ENCODE measurements at regions not wholly inside any gene's neighbourhood (a gene's known extent, or its start where the extent isn't known, plus 50 kb on each side); places are given as distances from the start of the nearest gene placed in this dataset.

DNA sequence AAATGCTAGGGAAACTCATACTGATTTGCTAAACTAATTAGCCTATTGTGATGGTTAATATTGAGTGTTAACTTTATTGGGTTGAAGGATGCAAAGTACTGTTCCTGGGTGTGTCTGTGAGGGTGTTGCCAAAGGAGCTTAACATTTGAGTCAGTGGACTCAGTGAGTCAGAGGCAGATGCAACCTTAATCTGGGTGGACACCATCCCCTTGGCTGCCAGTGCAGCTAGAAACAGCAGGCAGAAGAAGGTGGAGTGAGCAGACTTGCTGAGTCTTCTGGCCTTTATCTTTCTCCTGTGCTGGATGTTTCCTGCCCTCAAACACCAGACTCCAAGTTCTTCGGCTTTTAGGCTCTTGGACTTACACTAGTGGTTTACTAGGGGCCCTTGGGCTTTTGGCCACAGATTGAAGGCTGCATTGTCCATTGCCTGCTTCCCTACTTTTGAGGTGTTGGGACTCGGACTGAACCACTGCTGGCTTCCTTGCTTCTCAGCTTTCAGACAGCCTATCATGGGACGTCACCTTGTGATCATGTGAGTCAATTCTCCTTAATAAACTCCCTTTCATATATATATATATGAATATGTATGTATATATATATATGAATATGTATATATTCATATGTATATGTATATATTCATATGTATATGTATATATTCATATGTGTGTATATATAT is 69.7 kb downstream of the RPRM start:
- TF ChIP-seq, protein P1, sequence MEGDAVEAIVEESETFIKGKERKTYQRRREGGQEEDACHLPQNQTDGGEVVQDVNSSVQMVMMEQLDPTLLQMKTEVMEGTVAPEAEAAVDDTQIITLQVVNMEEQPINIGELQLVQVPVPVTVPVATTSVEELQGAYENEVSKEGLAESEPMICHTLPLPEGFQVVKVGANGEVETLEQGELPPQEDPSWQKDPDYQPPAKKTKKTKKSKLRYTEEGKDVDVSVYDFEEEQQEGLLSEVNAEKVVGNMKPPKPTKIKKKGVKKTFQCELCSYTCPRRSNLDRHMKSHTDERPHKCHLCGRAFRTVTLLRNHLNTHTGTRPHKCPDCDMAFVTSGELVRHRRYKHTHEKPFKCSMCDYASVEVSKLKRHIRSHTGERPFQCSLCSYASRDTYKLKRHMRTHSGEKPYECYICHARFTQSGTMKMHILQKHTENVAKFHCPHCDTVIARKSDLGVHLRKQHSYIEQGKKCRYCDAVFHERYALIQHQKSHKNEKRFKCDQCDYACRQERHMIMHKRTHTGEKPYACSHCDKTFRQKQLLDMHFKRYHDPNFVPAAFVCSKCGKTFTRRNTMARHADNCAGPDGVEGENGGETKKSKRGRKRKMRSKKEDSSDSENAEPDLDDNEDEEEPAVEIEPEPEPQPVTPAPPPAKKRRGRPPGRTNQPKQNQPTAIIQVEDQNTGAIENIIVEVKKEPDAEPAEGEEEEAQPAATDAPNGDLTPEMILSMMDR (IDR thresholded peaks at IDR 0.05; ENCODE audit: insufficient read depth, low read length), result no peak
- TF ChIP-seq, protein P2, sequence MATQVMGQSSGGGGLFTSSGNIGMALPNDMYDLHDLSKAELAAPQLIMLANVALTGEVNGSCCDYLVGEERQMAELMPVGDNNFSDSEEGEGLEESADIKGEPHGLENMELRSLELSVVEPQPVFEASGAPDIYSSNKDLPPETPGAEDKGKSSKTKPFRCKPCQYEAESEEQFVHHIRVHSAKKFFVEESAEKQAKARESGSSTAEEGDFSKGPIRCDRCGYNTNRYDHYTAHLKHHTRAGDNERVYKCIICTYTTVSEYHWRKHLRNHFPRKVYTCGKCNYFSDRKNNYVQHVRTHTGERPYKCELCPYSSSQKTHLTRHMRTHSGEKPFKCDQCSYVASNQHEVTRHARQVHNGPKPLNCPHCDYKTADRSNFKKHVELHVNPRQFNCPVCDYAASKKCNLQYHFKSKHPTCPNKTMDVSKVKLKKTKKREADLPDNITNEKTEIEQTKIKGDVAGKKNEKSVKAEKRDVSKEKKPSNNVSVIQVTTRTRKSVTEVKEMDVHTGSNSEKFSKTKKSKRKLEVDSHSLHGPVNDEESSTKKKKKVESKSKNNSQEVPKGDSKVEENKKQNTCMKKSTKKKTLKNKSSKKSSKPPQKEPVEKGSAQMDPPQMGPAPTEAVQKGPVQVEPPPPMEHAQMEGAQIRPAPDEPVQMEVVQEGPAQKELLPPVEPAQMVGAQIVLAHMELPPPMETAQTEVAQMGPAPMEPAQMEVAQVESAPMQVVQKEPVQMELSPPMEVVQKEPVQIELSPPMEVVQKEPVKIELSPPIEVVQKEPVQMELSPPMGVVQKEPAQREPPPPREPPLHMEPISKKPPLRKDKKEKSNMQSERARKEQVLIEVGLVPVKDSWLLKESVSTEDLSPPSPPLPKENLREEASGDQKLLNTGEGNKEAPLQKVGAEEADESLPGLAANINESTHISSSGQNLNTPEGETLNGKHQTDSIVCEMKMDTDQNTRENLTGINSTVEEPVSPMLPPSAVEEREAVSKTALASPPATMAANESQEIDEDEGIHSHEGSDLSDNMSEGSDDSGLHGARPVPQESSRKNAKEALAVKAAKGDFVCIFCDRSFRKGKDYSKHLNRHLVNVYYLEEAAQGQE (IDR thresholded peaks at IDR 0.05; ENCODE audit: insufficient replicate concordance, low read depth), result no peak
- TF ChIP-seq GABPA (IDR thresholded peaks at IDR 0.05; ENCODE audit: low read depth), result no peak

Data from HL-60 (cell line).